Activated CD4-positive, alpha-beta T cell treated with anti-CD3 and anti-CD28 coated beads for 36 hours (primary cell): ENCODE measurements at regions not wholly inside any gene's neighbourhood (a gene's known extent, or its start where the extent isn't known, plus 50 kb on each side); places are given as distances from the start of the nearest gene placed in this dataset. TPM values are rescaled to one million over a fixed set of nuclear protein-coding genes. Genes with fewer than 3 reads are reported as not detected.

Experiments
- ATAC-seq: fragments of 200-7000 bp; cut with Tn5 transposase; one replicate; pipeline ENCODE4 v1.10.0; 2021; ENCODE audit warnings: mild to moderate bottlenecking, moderate library complexity
- CTCF ChIA-PET: fragments of 350-600 bp; sonication (Branson Sonifier 250); formaldehyde crosslinking; loops from one replicate; lab custom pipeline; 2021; ENCODE audit warnings: antibody characterized with exemption; lab: Charles Lee
- POLR2A ChIA-PET: fragments of 350-600 bp; sonication (Branson Sonifier 250); formaldehyde crosslinking; loops from one replicate; lab custom pipeline; 2021; ENCODE audit warnings: antibody characterized with exemption, inconsistent platforms; lab: Charles Lee
- DNase-seq: peaks from one replicate; pipeline ENCODE4 v3.0.0-alpha.2; 2020
- H3K27ac Mint-ChIP-seq: one replicate; pipeline ENCODE4 v1.8.0; 2021; ENCODE audit warnings: mixed read lengths
- H3K27me3 Mint-ChIP-seq: one replicate; pipeline ENCODE4 v1.8.0; 2021; ENCODE audit warnings: mixed read lengths
- H3K36me3 Mint-ChIP-seq: one replicate; pipeline ENCODE4 v1.8.0; 2021; ENCODE audit warnings: low read depth, mixed read lengths
- H3K4me1 Mint-ChIP-seq: one replicate; pipeline ENCODE4 v1.8.0; 2021; ENCODE audit warnings: mixed read lengths
- H3K4me3 Mint-ChIP-seq: one replicate; pipeline ENCODE4 v1.8.0; 2021; ENCODE audit warnings: mild to moderate bottlenecking, moderate library complexity, mixed read lengths
- H3K9me3 Mint-ChIP-seq: one replicate; pipeline ENCODE4 v1.8.0; 2021; ENCODE audit warnings: low read depth, mixed read lengths
- intact Hi-C, 2 experiments: fragments of 100-400 bp; cut with DNase I in 1 of 2; cut with micrococcal nuclease in 1 of 2; formaldehyde crosslinking; loops; one replicate each; pipeline versions ENCODE4 v1.14.2 to v1.15.1; 2022 to 2024; cut with DNase I, micrococcal nuclease
- microRNA-seq: library from miRNA; unstranded; fragments of <30 nt; microRNA quantifications from one replicate; pipeline ENCODE4 v1.2.0, GENCODE V29; 2021; ENCODE audit warnings: borderline replicate concordance

- H3K9me3 Mint-ChIP-seq = no peaks in the 10 kb centered on the region
- ChIA-PET CTCF (no interaction called here), POLR2A (no interaction called here)
- intact Hi-C loops = no loop called here
- H3K36me3 Mint-ChIP-seq = no peaks in the 10 kb centered on the region
- H3K27me3 Mint-ChIP-seq = peaks cover 9% of the 10 kb centered on the region
- H3K4me3 Mint-ChIP-seq = no peak overlapping the region
- DNase-seq (no peak), ATAC-seq (no peak)
- no peaks in the 10 kb centered on the region for H3K4me1 Mint-ChIP-seq
- no peak overlapping the region for H3K27ac Mint-ChIP-seq
Measured at GRCh38 chr20:61184194-61184593, 67.9 kb upstream of the CDH4 start.

GRCh38 chr20:61185181-61185580, 66.9 kb upstream of the CDH4 start:
- DNase-seq (no peak), ATAC-seq (no peak)
- peaks cover 9% of the 10 kb centered on the region for H3K27me3 Mint-ChIP-seq
- no peaks in the 10 kb centered on the region for H3K9me3 Mint-ChIP-seq
- CTCF ChIA-PET = no interaction called here
- no peaks in the 10 kb centered on the region for H3K36me3 Mint-ChIP-seq
- intact Hi-C loops = no loop called here
- H3K4me1 Mint-ChIP-seq = no peaks in the 10 kb centered on the region
- H3K4me3 Mint-ChIP-seq = no peak overlapping the region
- H3K27ac Mint-ChIP-seq = no peak overlapping the region
- POLR2A ChIA-PET = no interaction called here

GRCh38 chr20:61185841-61186601, 66.0 kb upstream of the CDH4 start:
- intact Hi-C loops = no loop called here
- H3K4me3 Mint-ChIP-seq = no peak overlapping the region
- H3K4me1 Mint-ChIP-seq = no peaks in the 10 kb centered on the region
- H3K27me3 Mint-ChIP-seq = peaks cover 9% of the 10 kb centered on the region
- H3K9me3 Mint-ChIP-seq = no peaks in the 10 kb centered on the region
- POLR2A ChIA-PET = no interaction called here
- ATAC-seq (no peak), DNase-seq (no peak)
- no peak overlapping the region for H3K27ac Mint-ChIP-seq
- CTCF ChIA-PET = interaction anchor here (0.6 kb wide), 1 partner anchor 675 kb away, joined by 3 read pairs; no protein-coding TSS in a partner anchor
- no peaks in the 10 kb centered on the region for H3K36me3 Mint-ChIP-seq

- ATAC-seq = no peak
- intact Hi-C loops = no loop called here
Measured at GRCh38 chr20:61186771-61187472, 65.1 kb upstream of the CDH4 start.

GRCh38 chr20:61189534-61189933, 62.5 kb upstream of the CDH4 start:
- ChIA-PET POLR2A (no interaction called here), CTCF (interaction anchor here (1.0 kb wide), 1 partner anchor 40 kb away, joined by 3 read pairs; no protein-coding TSS in a partner anchor)
- Mint-ChIP-seq H3K27ac (no peak overlapping the region), H3K36me3 (no peaks in the 10 kb centered on the region), H3K27me3 (peaks cover 14% of the 10 kb centered on the region), H3K9me3 (no peaks in the 10 kb centered on the region), H3K4me1 (no peaks in the 10 kb centered on the region), H3K4me3 (no peak overlapping the region)
- ATAC-seq (no peak), DNase-seq (no peak)
- intact Hi-C loops = no loop called here

More at GRCh38 chr20:61186771-61187472, 65.1 kb upstream of the CDH4 start:
- no peaks in the 10 kb centered on the region for H3K36me3 Mint-ChIP-seq
- ChIA-PET CTCF (no interaction called here), POLR2A (no interaction called here)
- H3K27ac Mint-ChIP-seq = no peak overlapping the region
- no peaks in the 10 kb centered on the region for H3K4me1 Mint-ChIP-seq
- DNase-seq = no peak
- H3K27me3 Mint-ChIP-seq = peaks cover 9% of the 10 kb centered on the region
- H3K4me3 Mint-ChIP-seq = no peak overlapping the region
- H3K9me3 Mint-ChIP-seq = no peaks in the 10 kb centered on the region

- Mint-ChIP-seq H3K27ac (no peak overlapping the region), H3K4me1 (no peaks in the 10 kb centered on the region), H3K27me3 (peaks cover 11% of the 10 kb centered on the region), H3K4me3 (no peak overlapping the region), H3K9me3 (no peaks in the 10 kb centered on the region), H3K36me3 (no peaks in the 10 kb centered on the region)
- intact Hi-C loops = no loop called here
- ATAC-seq (no peak), DNase-seq (no peak)
- ChIA-PET POLR2A (no interaction called here), CTCF (no interaction called here)
Measured at GRCh38 chr20:61191096-61191495, 61.0 kb upstream of the CDH4 start.

GRCh38 chr20:61192337-61192950, 59.6 kb upstream of the CDH4 start:
- Mint-ChIP-seq H3K4me1 (no peaks in the 10 kb centered on the region), H3K4me3 (no peak overlapping the region), H3K36me3 (no peaks in the 10 kb centered on the region), H3K27me3 (peaks cover 8% of the 10 kb centered on the region), H3K27ac (no peak overlapping the region), H3K9me3 (no peaks in the 10 kb centered on the region)
- ChIA-PET CTCF (no interaction called here), POLR2A (interaction anchor here (0.7 kb wide), 1 partner anchor 515 kb away, joined by 4 read pairs; no protein-coding TSS in a partner anchor)
- no peak for ATAC-seq
- no peak for DNase-seq
- intact Hi-C loops = no loop called here

- Mint-ChIP-seq H3K9me3 (no peaks in the 10 kb centered on the region), H3K27me3 (peaks cover 9% of the 10 kb centered on the region), H3K4me3 (no peak overlapping the region), H3K4me1 (no peaks in the 10 kb centered on the region), H3K27ac (no peak overlapping the region), H3K36me3 (no peaks in the 10 kb centered on the region)
- CTCF ChIA-PET = no interaction called here
- intact Hi-C loops = no loop called here
- ATAC-seq (no peak), DNase-seq (no peak)
- POLR2A ChIA-PET = no interaction called here
Measured at GRCh38 chr20:61193164-61193563, 58.9 kb upstream of the CDH4 start.

Small RNAs in the stretch of these regions (microRNA-seq; reads per million reads assigned to microRNA genes)
- gene MIR4533 (not detected), gene MIR548AG2 (not detected), gene MIR646 (not detected)
